SK-N-MC (cell line): ENCODE measurements at regions not wholly inside any gene's neighbourhood (a gene's known extent, or its start where the extent isn't known, plus 50 kb on each side); places are given as distances from the start of the nearest gene placed in this dataset.

ENCODE experiments used
- EZH2 ChIP-seq: fragments of 200-600 bp; sonication (generic); IDR thresholded peaks from one replicate; pipeline ENCODE4 v1.6.1; 2017; ENCODE audit warnings: antibody characterized with exemption
- POLR2AphosphoS5 ChIP-seq: IDR thresholded peaks from 2 replicates; pipeline ENCODE4 v1.6.1; 2012; ENCODE audit warnings: mild to moderate bottlenecking, low read depth, low read length, borderline replicate concordance

DNA sequence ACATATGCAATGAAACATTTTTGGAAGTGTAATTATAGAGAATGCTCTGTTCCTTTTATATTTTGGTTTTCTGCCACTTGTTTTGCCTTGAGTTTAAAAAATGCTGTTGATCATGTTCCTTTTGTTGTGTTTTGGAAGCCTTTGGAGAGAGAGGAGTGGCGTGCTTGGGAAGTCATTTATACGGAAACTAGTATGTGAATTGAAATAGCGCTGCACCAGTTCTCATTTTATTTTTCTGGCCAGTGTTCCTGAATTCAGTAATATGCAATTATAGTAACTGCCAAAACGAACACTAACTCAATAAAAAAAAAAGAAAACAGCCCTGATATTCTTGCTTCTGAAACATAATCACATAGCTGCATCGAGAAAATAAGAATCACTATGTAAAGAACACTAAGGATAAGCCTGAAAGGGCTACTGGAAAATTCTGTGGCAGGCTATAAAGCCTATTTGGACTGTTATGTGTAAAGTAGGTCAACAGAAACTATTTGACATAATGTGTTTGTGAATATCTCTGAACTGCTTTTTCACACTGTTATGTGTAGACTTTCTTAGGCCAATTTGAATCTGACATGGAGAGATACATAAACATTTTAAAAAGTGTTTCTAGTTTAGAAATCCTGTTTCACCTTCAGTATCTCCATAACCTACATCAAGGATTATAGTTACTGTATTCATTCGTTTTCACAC lies 742.0 kb downstream of the KCNT2 start:
- TF ChIP-seq EZH2 (no peak), POLR2AphosphoS5 (no peak)
